Nephron (organoid): ENCODE measurements at regions not wholly inside any gene's neighbourhood (a gene's known extent, or its start where the extent isn't known, plus 50 kb on each side); places are given as distances from the start of the nearest gene placed in this dataset.
A peak's percentile ranks its signal among the peaks of the same experiment; 100 is the strongest.

Source experiments
- H3K27ac Mint-ChIP-seq, 3 experiments: 2 replicates each; pipeline ENCODE4 v1.8.0; 2020; ENCODE audit warnings: mixed read lengths in 3 of 3, mild to moderate bottlenecking in 2 of 3, moderate library complexity in 1 of 3
- H3K27me3 Mint-ChIP-seq: 2 replicates; pipeline ENCODE4 v1.8.0; 2021; ENCODE audit warnings: low read depth, mild to moderate bottlenecking, moderate library complexity, mixed read lengths
- H3K36me3 Mint-ChIP-seq: 2 replicates; pipeline ENCODE4 v1.8.0; 2020; ENCODE audit warnings: low read depth, mixed read lengths
- H3K4me1 Mint-ChIP-seq: 2 replicates; pipeline ENCODE4 v1.8.0; 2020; ENCODE audit warnings: mixed read lengths
- H3K4me3 Mint-ChIP-seq, 3 experiments: 2 replicates each; pipeline ENCODE4 v1.8.0; 2020; ENCODE audit warnings: mild to moderate bottlenecking in 3 of 3, mixed read lengths in 3 of 3, moderate library complexity in 2 of 3
- H3K9me3 Mint-ChIP-seq: 2 replicates; pipeline ENCODE4 v1.8.0; 2020; ENCODE audit warnings: mixed read lengths
- TF ChIP-seq, protein P1 (sequence below), 3 experiments: fragments of 200-600 bp; sonication (generic); IDR thresholded peaks; one replicate each; pipeline ENCODE4 v1.5.0; 2021; ENCODE audit warnings: antibody characterized with exemption in 3 of 3; ENCODE audit not compliant: unreplicated experiment in 3 of 3

GRCh38 chr9:663541-663940 lies 178.0 kb upstream of the DMRT1 start:
- Mint-ChIP-seq H3K4me1 (peaks cover 14% of the 10 kb centered on the region), H3K4me3 (no peak overlapping the region), H3K36me3 (peaks cover 27% of the 10 kb centered on the region), H3K9me3 (peaks cover 22% of the 10 kb centered on the region), H3K27ac (no peak overlapping the region), H3K27me3 (no peaks in the 10 kb centered on the region)
- TF ChIP-seq, protein P1, sequence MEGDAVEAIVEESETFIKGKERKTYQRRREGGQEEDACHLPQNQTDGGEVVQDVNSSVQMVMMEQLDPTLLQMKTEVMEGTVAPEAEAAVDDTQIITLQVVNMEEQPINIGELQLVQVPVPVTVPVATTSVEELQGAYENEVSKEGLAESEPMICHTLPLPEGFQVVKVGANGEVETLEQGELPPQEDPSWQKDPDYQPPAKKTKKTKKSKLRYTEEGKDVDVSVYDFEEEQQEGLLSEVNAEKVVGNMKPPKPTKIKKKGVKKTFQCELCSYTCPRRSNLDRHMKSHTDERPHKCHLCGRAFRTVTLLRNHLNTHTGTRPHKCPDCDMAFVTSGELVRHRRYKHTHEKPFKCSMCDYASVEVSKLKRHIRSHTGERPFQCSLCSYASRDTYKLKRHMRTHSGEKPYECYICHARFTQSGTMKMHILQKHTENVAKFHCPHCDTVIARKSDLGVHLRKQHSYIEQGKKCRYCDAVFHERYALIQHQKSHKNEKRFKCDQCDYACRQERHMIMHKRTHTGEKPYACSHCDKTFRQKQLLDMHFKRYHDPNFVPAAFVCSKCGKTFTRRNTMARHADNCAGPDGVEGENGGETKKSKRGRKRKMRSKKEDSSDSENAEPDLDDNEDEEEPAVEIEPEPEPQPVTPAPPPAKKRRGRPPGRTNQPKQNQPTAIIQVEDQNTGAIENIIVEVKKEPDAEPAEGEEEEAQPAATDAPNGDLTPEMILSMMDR (IDR thresholded peaks at IDR 0.05; ENCODE audit: unreplicated experiment in 3 of 3): no peak

- Mint-ChIP-seq H3K27me3 (no peaks in the 10 kb centered on the region), H3K4me1 (peaks cover 14% of the 10 kb centered on the region), H3K36me3 (peaks cover 33% of the 10 kb centered on the region), H3K9me3 (peaks cover 34% of the 10 kb centered on the region), H3K4me3 (no peak overlapping the region), H3K27ac (no peak overlapping the region)
- TF ChIP-seq, protein P1 (IDR thresholded peaks at IDR 0.05; ENCODE audit: unreplicated experiment in 3 of 3): no peak
These were observed 176.2 kb upstream of the DMRT1 start for GRCh38 chr9:665296-665695.

DNA sequence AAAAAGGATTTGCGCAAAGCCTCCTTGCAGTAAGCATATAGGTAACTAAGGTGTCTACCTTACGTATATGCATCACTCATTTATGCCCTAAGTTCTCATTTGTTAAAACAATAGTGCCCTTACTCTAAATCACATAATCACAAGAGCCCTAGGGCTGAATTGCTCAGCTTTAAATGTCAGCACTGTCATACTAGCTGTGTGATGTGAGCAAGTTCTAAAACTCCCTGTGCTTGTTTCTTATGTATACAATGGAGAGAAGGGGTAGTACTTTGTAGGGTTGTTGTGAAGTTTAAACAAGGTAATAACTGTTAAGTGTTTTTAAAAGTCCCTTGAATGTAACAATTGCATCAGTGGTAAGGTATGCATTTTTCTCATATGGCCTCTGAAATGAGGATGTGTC lies 169.5 kb upstream of the DMRT1 start:
- Mint-ChIP-seq H3K27ac (no peak overlapping the region), H3K27me3 (no peaks in the 10 kb centered on the region), H3K9me3 (peaks cover 23% of the 10 kb centered on the region), H3K4me3 (no peak overlapping the region), H3K36me3 (peaks cover 21% of the 10 kb centered on the region), H3K4me1 (peaks cover 16% of the 10 kb centered on the region)
- TF ChIP-seq, protein P1 (IDR thresholded peaks at IDR 0.05; ENCODE audit: unreplicated experiment in 3 of 3): no peak

- peaks cover 20% of the 10 kb centered on the region for H3K9me3 Mint-ChIP-seq
- no peak overlapping the region for H3K27ac Mint-ChIP-seq
- no peak overlapping the region for H3K4me3 Mint-ChIP-seq
- no peaks in the 10 kb centered on the region for H3K27me3 Mint-ChIP-seq
- H3K4me1 Mint-ChIP-seq: peaks cover 23% of the 10 kb centered on the region
- TF ChIP-seq, protein P1 (IDR thresholded peaks at IDR 0.05; ENCODE audit: unreplicated experiment in 3 of 3): no peak
- H3K36me3 Mint-ChIP-seq: peaks cover 16% of the 10 kb centered on the region
These were observed 168.6 kb upstream of the DMRT1 start for GRCh38 chr9:672851-673250.

DNA sequence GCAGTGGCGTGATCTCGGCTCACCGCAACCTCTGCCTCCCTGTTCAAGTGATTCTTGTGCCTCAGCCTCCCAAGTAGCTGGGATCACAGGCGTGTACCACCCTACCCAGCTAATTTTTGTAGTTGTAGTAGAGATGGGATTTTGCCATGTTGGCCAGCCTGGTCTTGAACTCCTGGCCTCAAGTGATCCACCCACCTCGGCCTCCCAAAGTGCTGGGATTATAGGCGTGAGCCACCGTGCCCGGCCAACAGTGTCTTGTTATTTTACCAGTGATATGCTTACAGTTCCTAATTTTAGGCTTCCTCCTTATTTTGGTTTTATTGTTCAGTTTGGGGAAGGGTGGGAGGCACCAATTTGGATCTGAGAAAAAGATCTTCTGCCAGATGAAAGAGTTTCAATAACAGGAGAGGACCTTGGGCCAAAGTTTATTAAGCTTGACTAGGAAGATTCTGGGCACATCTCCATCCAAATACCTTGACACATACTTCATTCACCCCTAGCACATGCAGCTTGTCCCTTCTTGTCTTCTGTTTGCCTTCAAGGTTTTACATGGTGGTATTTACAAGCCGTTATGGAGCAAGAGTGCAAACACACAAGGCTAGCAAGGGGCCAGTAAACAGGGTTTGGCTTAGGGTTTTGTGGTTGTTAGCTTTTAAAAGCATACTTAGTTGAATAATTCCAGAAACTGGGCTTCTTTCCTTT lies 168.1 kb upstream of the DMRT1 start:
- Mint-ChIP-seq H3K9me3 (peaks cover 17% of the 10 kb centered on the region), H3K27me3 (no peaks in the 10 kb centered on the region), H3K36me3 (peaks cover 16% of the 10 kb centered on the region), H3K27ac (peak overlapping the region in 2 of 3 experiments; percentile 40 to 50), H3K4me1 (peaks cover 23% of the 10 kb centered on the region), H3K4me3 (no peak overlapping the region)
- TF ChIP-seq, protein P1 (IDR thresholded peaks at IDR 0.05; ENCODE audit: unreplicated experiment in 3 of 3): no peak

DNA sequence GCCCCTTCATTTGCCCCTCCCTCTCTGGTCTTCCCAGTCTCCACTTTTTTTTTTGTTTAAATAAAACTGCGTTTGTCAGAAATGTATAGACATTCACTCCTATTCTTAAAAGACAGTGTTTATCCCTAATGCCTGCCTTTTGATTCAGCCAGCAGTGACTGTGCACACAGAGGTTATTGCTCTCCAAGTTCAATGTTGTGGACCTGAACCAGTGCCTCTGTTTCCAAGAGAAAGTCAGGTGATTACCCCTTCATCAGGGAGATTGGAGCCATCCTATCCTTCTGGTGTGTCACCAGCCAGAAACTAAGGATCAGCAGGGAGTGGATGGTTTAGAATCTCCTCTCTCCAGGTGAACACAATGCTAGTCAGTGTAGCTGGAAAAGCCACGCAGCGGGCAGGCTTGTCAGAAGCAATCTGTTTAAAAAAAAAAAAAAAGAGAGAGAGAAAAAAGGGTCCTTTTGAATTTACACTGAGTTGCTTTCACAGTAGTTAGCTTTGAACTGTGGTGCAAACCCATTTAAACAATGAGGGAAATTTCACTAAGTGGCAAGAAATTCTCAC lies 167.5 kb upstream of the DMRT1 start:
- peaks cover 14% of the 10 kb centered on the region for H3K9me3 Mint-ChIP-seq
- peaks cover 23% of the 10 kb centered on the region for H3K4me1 Mint-ChIP-seq
- peaks cover 15% of the 10 kb centered on the region for H3K36me3 Mint-ChIP-seq
- H3K27ac Mint-ChIP-seq: peak overlapping the region in 2 of 3 experiments; percentile 49 to 50
- no peak overlapping the region for H3K4me3 Mint-ChIP-seq
- no peaks in the 10 kb centered on the region for H3K27me3 Mint-ChIP-seq
- TF ChIP-seq, protein P1 (IDR thresholded peaks at IDR 0.05; ENCODE audit: unreplicated experiment in 3 of 3): no peak
